WTC11 (cell line): ENCODE measurements at regions not wholly inside any gene's neighbourhood (a gene's known extent, or its start where the extent isn't known, plus 50 kb on each side); places are given as distances from the start of the nearest gene placed in this dataset.

Experiments used
- ATAC-seq: fragments of 200-7000 bp; cut with Tn5 transposase; 2 replicates; pipeline ENCODE4 v1.10.0; 2021; ENCODE audit warnings: mild to moderate bottlenecking, moderate library complexity
- CTCF ChIA-PET: fragments of 300-600 bp; sonication (Branson Sonifier 250); formaldehyde crosslinking; loops from one replicate; lab custom pipeline; 2021; ENCODE audit warnings: antibody characterized with exemption; lab: Charles Lee
- POLR2A ChIA-PET: fragments of 350-600 bp; sonication (Branson Sonifier 250); formaldehyde crosslinking; loops from one replicate; lab custom pipeline; 2021; ENCODE audit warnings: antibody characterized with exemption; lab: Charles Lee
- DNase-seq: peaks from one replicate; pipeline ENCODE4 v3.0.0; 2021; ENCODE audit warnings: low spot score
- H3K27ac Mint-ChIP-seq: 2 replicates; pipeline ENCODE4 v1.8.0; 2021; ENCODE audit warnings: mixed read lengths
- H3K27me3 Mint-ChIP-seq: 2 replicates; pipeline ENCODE4 v1.8.0; 2021; ENCODE audit warnings: low read depth, mild to moderate bottlenecking, moderate library complexity, mixed read lengths
- H3K36me3 Mint-ChIP-seq: 2 replicates; pipeline ENCODE4 v1.8.0; 2021; ENCODE audit warnings: mixed read lengths
- H3K4me1 Mint-ChIP-seq: 2 replicates; pipeline ENCODE4 v1.8.0; 2022; ENCODE audit warnings: mixed read lengths
- H3K4me3 Mint-ChIP-seq: 2 replicates; pipeline ENCODE4 v1.8.0; 2021; ENCODE audit warnings: mild to moderate bottlenecking, moderate library complexity, mixed read lengths
- H3K9me3 Mint-ChIP-seq: 2 replicates; pipeline ENCODE4 v1.8.0; 2021; ENCODE audit warnings: mixed read lengths
- ARID4B ChIP-seq: sonication (generic); formaldehyde crosslinking; IDR thresholded peaks from 2 replicates; pipeline ENCODE4 v1.8.0; 2023; ENCODE audit warnings: missing genetic modification reagents, mild to moderate bottlenecking, borderline replicate concordance
- ATF1 ChIP-seq: sonication (generic); formaldehyde crosslinking; IDR thresholded peaks from 2 replicates; pipeline ENCODE4 v1.8.1; 2023; ENCODE audit warnings: mild to moderate bottlenecking, moderate library complexity, missing genetic modification reagents
- E2F1 ChIP-seq: sonication (generic); formaldehyde crosslinking; IDR thresholded peaks from 2 replicates; pipeline ENCODE4 v1.8.0; 2022; ENCODE audit warnings: mild to moderate bottlenecking, missing genetic modification reagents
- ELF4 ChIP-seq: sonication (generic); formaldehyde crosslinking; IDR thresholded peaks from 2 replicates; pipeline ENCODE4 v1.8.1; 2022; ENCODE audit warnings: low read depth, mild to moderate bottlenecking, moderate library complexity, missing genetic modification reagents
- EMX1 ChIP-seq: fragments of 250-450 bp; sonication (Bioruptor Pico); IDR thresholded peaks from 2 replicates; pipeline ENCODE4 v1.8.0; 2021; ENCODE audit warnings: mild to moderate bottlenecking
- ESRRA ChIP-seq: sonication (generic); formaldehyde crosslinking; IDR thresholded peaks from 2 replicates; pipeline ENCODE4 v1.8.1; 2022; ENCODE audit warnings: mild to moderate bottlenecking, missing genetic modification reagents, borderline replicate concordance
- ETV6 ChIP-seq: sonication (generic); formaldehyde crosslinking; IDR thresholded peaks from 2 replicates; pipeline ENCODE4 v1.8.1; 2022; ENCODE audit warnings: mild to moderate bottlenecking, missing genetic modification reagents
- FOXJ3 ChIP-seq: sonication (generic); formaldehyde crosslinking; IDR thresholded peaks from 2 replicates; pipeline ENCODE4 v1.9.0; 2021; ENCODE audit warnings: missing genetic modification reagents, mild to moderate bottlenecking, borderline replicate concordance
- FOXK1 ChIP-seq: sonication (generic); formaldehyde crosslinking; IDR thresholded peaks from 2 replicates; pipeline ENCODE4 v1.8.0; 2022; ENCODE audit warnings: mild to moderate bottlenecking, moderate library complexity, missing genetic modification reagents
- IRF1 ChIP-seq: sonication (generic); formaldehyde crosslinking; IDR thresholded peaks from 2 replicates; pipeline ENCODE4 v1.8.0; 2023; ENCODE audit warnings: missing genetic modification reagents
- JUN ChIP-seq: sonication (generic); formaldehyde crosslinking; IDR thresholded peaks from 2 replicates; pipeline ENCODE4 v1.8.0; 2023; ENCODE audit warnings: mild to moderate bottlenecking, missing genetic modification reagents
- MAX ChIP-seq: sonication (generic); formaldehyde crosslinking; IDR thresholded peaks from 2 replicates; pipeline ENCODE4 v1.8.0; 2022; ENCODE audit warnings: mild to moderate bottlenecking, missing genetic modification reagents
- NR1H2 ChIP-seq: sonication (generic); formaldehyde crosslinking; IDR thresholded peaks from 2 replicates; pipeline ENCODE4 v1.9.0; 2021; ENCODE audit warnings: mild to moderate bottlenecking, moderate library complexity, missing genetic modification reagents
- NR2C2 ChIP-seq: sonication (generic); formaldehyde crosslinking; IDR thresholded peaks from 2 replicates; pipeline ENCODE4 v1.8.0; 2022; ENCODE audit warnings: mild to moderate bottlenecking, missing genetic modification reagents
- RELA ChIP-seq: sonication (generic); formaldehyde crosslinking; IDR thresholded peaks from 2 replicates; pipeline ENCODE4 v1.8.1; 2022; ENCODE audit warnings: missing genetic modification reagents, mild to moderate bottlenecking, borderline replicate concordance
- STAT6 ChIP-seq: sonication (generic); formaldehyde crosslinking; conservative IDR thresholded peaks from 2 replicates; pipeline ENCODE4 v1.8.1; 2023; ENCODE audit warnings: mild to moderate bottlenecking, low read depth, missing genetic modification reagents, moderate library complexity
- TEAD1 ChIP-seq: sonication (generic); formaldehyde crosslinking; IDR thresholded peaks from 2 replicates; pipeline ENCODE4 v1.8.0; 2022; ENCODE audit warnings: mild to moderate bottlenecking, missing genetic modification reagents
- USF1 ChIP-seq: sonication (generic); formaldehyde crosslinking; IDR thresholded peaks from 2 replicates; pipeline ENCODE4 v1.8.0; 2022; ENCODE audit warnings: mild to moderate bottlenecking, missing genetic modification reagents
- ZNF121 ChIP-seq: sonication (generic); formaldehyde crosslinking; IDR thresholded peaks from 2 replicates; pipeline ENCODE4 v1.8.0; 2023; ENCODE audit warnings: missing genetic modification reagents
- ZNF317 ChIP-seq: sonication (generic); formaldehyde crosslinking; IDR thresholded peaks from 2 replicates; pipeline ENCODE4 v1.8.1; 2023; ENCODE audit warnings: low read depth, mild to moderate bottlenecking, moderate library complexity, missing genetic modification reagents, borderline replicate concordance
- ZNF423 ChIP-seq: fragments of 250-450 bp; sonication (Bioruptor Pico); IDR thresholded peaks from 2 replicates; pipeline ENCODE4 v2.1.2; 2022; ENCODE audit warnings: mild to moderate bottlenecking, moderate library complexity
- ZNF425 ChIP-seq: fragments of 250-450 bp; sonication (Bioruptor Pico); conservative IDR thresholded peaks from 2 replicates; pipeline ENCODE4 v1.9.0; 2021; ENCODE audit warnings: mild to moderate bottlenecking

GRCh38 chr1:221228594-221228993 is 349.4 kb downstream of the HLX start:
- DNase-seq (peak; percentile 51), ATAC-seq (peak; percentile 90)
- peaks cover 19% of the 10 kb centered on the region for H3K4me1 Mint-ChIP-seq
- ChIA-PET POLR2A (interaction anchor here (1.4 kb wide), 1 partner anchor 307 kb away, joined by 3 read pairs; no protein-coding TSS in a partner anchor), CTCF (interaction anchor here (1.0 to 1.2 kb wide), 2 partner anchors 25 to 35 kb away, joined by 4 read pairs; no protein-coding TSS in a partner anchor)
- peak overlapping the region; percentile 25; the same call in 1 of the 2 replicates for H3K27ac Mint-ChIP-seq
- H3K36me3 Mint-ChIP-seq, result peaks cover 9% of the 10 kb centered on the region
- peak; percentile 55; the same call in 1 of the 2 replicates for TF ChIP-seq TEAD1 (CRISPR knock-in tag)
- no peak for TF ChIP-seq JUN (CRISPR knock-in tag)
- TF ChIP-seq ARID4B (CRISPR knock-in tag), result 0 out of 2 replicates have a peak, but pooled peaks have one; percentile 24
- TF ChIP-seq MAX, result no peak
- no peak for TF ChIP-seq NR1H2 (CRISPR knock-in tag)
- TF ChIP-seq FOXJ3 (CRISPR knock-in tag), result no peak
- TF ChIP-seq ELF4 (CRISPR knock-in tag), result no peak
- TF ChIP-seq ESRRA (CRISPR knock-in tag), result no peak
- peak; percentile 45; the same call in 1 of the 2 replicates for TF ChIP-seq FOXK1 (CRISPR knock-in tag)
- TF ChIP-seq ZNF423 (CRISPR knock-in tag), result peak; percentile 87
- no peak for TF ChIP-seq RELA (CRISPR knock-in tag)
- H3K27me3 Mint-ChIP-seq, result peaks cover 30% of the 10 kb centered on the region
- H3K9me3 Mint-ChIP-seq, result peaks cover 26% of the 10 kb centered on the region
- no peak overlapping the region; the same call in 1 of the 2 replicates for H3K4me3 Mint-ChIP-seq

GRCh38 chr1:221230605-221231004 is 351.4 kb downstream of the HLX start:
- peaks cover 20% of the 10 kb centered on the region for H3K4me1 Mint-ChIP-seq
- no peak for DNase-seq
- no peak for ATAC-seq
- peaks cover 30% of the 10 kb centered on the region for H3K27me3 Mint-ChIP-seq
- peaks cover 15% of the 10 kb centered on the region for H3K9me3 Mint-ChIP-seq
- no peak overlapping the region for H3K4me3 Mint-ChIP-seq
- ChIA-PET POLR2A (no interaction called here), CTCF (interaction anchor here (1.0 kb wide), 1 partner anchor 205 kb away, joined by 4 read pairs; no protein-coding TSS in a partner anchor)
- no peak overlapping the region for H3K27ac Mint-ChIP-seq
- H3K36me3 Mint-ChIP-seq, result no peaks in the 10 kb centered on the region
- TF ChIP-seq ATF1 (CRISPR knock-in tag), result no peak
- no peak for TF ChIP-seq ZNF121 (CRISPR knock-in tag)
- no peak for TF ChIP-seq IRF1 (CRISPR knock-in tag)
- no peak for TF ChIP-seq ZNF425 (CRISPR knock-in tag)
- TF ChIP-seq TEAD1 (CRISPR knock-in tag), result no peak
- no peak for TF ChIP-seq ZNF317
- no peak for TF ChIP-seq E2F1 (CRISPR knock-in tag)
- TF ChIP-seq USF1 (CRISPR knock-in tag), result no peak
- TF ChIP-seq EMX1 (CRISPR knock-in tag), result no peak
- TF ChIP-seq NR2C2, result no peak
- no peak for TF ChIP-seq ETV6
- no peak for TF ChIP-seq STAT6 (CRISPR knock-in tag)
- no peak for TF ChIP-seq FOXK1 (CRISPR knock-in tag)
